HEK293T (cell line): ENCODE measurements at regions not wholly inside any gene's neighbourhood (a gene's known extent, or its start where the extent isn't known, plus 50 kb on each side); places are given as distances from the start of the nearest gene placed in this dataset.

ENCODE experiments used
- BHLHE40 ChIP-seq: fragments of 450-650 bp; IDR thresholded peaks from 2 replicates; pipeline ENCODE4 v1.6.1; 2016; ENCODE audit warnings: mild to moderate bottlenecking, moderate library complexity, borderline replicate concordance
- FOXK2 ChIP-seq: fragments of 450-650 bp; IDR thresholded peaks from 2 replicates; pipeline ENCODE4 v1.6.1; 2016; ENCODE audit warnings: mild to moderate bottlenecking
- FOXM1 ChIP-seq: fragments of 450-650 bp; IDR thresholded peaks from 2 replicates; pipeline ENCODE4 v1.6.1; 2017; ENCODE audit warnings: mild to moderate bottlenecking, borderline replicate concordance
- HDGF ChIP-seq: fragments of 450-650 bp; IDR thresholded peaks from 2 replicates; pipeline ENCODE4 v1.6.1; 2017; ENCODE audit warnings: antibody characterized with exemption, borderline replicate concordance
- NFRKB ChIP-seq: fragments of 450-650 bp; IDR thresholded peaks from 2 replicates; pipeline ENCODE4 v1.6.1; 2016; ENCODE audit warnings: mild to moderate bottlenecking, moderate library complexity
- SP1 ChIP-seq: fragments of 450-650 bp; IDR thresholded peaks from 2 replicates; pipeline ENCODE4 v1.6.1; 2017
- TARDBP ChIP-seq: fragments of 450-650 bp; IDR thresholded peaks from 2 replicates; pipeline ENCODE4 v1.6.1; 2016
- ZNF384 ChIP-seq: fragments of 450-650 bp; IDR thresholded peaks from 2 replicates; pipeline ENCODE4 v1.6.1; 2016

DNA sequence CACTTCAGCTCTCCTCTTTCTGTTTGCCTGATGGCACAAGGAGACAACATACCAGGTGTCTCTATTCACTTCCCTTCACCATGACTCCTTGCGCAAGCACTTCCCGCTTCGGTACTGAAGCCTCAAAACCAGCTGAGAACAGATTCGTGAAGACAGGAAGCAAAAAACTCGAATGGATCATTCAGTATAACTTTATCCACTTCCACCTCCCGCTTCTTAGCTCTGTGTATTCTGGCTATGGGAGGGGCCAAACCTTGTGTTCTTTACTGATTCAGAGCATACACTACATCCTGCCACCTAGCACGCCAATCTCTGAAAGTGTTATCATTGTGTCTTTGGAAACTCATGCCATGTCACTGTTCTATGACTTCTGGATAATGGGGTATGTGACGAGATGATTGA is 62.2 kb upstream of the ADA2 start:
- TF ChIP-seq TARDBP: no peak
- TF ChIP-seq BHLHE40: no peak
- no peak for TF ChIP-seq FOXM1
- TF ChIP-seq ZNF384: no peak
- no peak for TF ChIP-seq HDGF
- TF ChIP-seq FOXK2: no peak
- TF ChIP-seq SP1: no peak
- no peak for TF ChIP-seq NFRKB
